Left renal cortex interstitium (tissue), 4 donors: ENCODE measurements at regions not wholly inside any gene's neighbourhood (a gene's known extent, or its start where the extent isn't known, plus 50 kb on each side); places are given as distances from the start of the nearest gene placed in this dataset.
"Not testable (repeated sequence)": the region's sequence is repeated elsewhere in the genome, so short reads cannot be mapped to it uniquely, and the experiment has no call there.

ENCODE experiments used
- DNase-seq, 4 donors: peaks; one replicate each; pipeline ENCODE4 v3.0.0-alpha.2; 2013; ENCODE audit warnings: low read depth in 4 of 4, low spot score in 2 of 4, missing footprints in 1 of 4

DNA sequence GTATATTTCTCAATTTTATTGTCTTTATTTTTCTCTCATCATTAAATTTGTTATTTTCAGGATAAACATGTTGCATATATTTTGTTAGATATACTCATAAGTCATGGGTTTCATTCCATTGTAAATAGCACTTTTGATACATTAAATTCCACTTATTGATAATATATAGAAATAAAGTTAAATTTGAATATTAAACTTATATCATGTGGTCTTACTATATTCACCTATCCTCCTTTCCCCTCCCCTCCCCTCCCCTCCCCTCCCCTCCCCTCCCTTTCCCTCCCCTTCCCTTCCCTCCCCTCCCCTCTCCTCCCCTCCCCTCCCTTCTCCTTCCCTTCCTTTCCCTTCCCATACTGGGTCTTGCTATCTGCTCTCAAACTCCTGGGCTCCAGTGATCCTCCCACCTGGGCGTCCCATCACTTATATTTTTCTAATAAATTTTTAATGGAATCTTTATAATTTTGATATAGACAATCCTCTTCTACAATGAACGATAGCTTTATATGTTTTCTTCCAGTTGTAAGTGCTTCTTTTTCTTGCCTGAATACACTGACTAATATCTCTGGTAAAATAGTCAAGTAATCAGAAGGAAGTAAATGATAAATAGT, 692.4 kb downstream of the C6orf118 start:
- DNase-seq = no peak

DNA sequence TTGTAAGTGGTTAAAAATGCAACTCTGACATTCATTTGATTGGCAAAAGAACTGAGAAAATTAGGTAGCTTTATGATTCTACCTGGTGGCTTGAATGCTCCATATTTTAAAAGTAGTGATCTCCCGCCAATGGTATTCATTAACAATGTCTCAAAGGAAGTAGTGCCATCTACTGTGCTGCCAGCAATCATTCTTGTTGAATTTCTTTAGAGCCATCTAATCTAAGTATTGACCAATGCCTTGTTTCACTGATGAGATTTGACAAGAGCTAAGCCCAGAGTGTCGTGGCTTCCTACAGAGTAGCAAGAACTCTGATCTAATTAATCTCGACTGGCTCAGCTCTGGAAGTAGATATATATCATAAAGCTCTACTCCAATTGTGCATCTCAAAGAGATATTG, 696.7 kb downstream of the C6orf118 start:
- no peak for DNase-seq

- DNase-seq = not testable (repeated sequence)
Measured at GRCh38 chr6:164610859-164611258, 698.5 kb downstream of the C6orf118 start.

DNA sequence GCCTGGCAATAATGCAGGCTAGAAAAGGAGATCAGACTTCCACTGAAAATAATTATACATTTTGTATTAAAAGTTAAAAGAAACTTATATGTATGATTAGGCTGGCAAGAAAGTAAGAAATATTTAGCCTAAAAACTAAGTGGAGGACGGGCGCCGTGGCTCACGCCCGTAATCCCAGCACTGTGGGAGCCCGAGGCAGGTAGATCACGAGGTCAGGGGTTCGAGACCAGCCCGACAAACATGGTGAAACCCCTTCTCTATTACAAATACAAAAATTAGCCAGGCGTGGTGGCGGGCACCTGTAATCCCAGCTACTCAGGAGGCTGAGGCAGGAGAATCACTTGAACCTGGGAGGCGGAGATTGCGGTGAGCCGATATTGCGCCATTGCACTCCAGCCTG, 707.0 kb downstream of the C6orf118 start:
- not testable (repeated sequence) for DNase-seq

DNA sequence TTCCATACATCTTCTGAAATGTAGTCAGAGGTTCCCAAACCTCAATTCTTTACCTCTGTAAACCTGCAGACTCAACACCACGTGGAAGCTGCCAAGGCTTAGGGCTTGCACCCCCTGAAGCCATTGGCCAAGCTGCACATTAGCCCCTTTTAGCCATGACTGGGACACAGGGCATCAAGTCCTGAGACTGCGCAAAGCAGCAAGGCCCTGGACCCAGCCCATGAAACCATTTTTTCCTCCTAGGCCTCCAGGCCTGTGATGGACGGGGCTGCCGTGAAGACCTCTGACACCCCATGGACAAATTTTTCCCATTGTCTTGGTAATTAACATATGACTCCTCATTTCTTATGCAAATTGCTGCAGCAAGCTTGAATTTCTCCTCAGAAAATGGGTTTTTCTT, 727.8 kb downstream of the C6orf118 start:
- no peak for DNase-seq

DNA sequence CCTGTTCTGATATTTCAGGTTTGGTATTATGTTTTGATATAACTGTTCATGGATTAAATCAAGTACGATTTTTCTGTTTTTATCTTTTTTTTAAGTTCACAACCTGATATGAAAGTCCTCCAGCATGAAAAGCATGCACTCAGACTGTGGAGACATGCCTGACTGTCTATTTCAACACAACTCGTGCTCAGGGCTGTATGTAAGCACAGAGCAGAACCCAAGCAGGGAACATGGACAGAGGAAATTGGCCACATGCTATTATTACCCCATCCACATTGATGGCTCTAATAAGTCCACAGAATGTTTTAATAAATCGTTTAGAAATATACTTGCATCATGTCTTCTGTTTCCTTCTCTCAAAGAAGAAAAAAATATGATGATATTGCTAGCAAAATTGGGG, 730.4 kb downstream of the C6orf118 start:
- no peak for DNase-seq

DNA sequence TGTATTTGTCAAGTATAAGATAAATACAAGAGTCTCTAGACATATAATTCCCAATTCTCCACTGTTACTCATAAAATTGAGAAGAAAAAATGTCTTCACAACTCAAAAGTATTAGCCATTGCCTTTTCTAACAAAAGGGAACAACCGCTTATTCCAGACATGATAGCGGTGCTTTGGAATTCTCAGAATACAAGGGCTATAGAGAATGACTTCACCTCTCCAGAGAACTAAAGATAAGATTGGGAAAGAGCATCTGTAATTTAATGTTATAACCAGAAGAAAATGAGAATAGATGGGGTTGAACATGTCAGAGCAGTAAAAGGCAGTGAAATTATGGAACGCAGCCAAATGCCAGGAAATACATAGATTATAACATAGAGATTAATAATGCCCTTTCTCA, 730.8 kb downstream of the C6orf118 start:
- DNase-seq = no peak

DNA sequence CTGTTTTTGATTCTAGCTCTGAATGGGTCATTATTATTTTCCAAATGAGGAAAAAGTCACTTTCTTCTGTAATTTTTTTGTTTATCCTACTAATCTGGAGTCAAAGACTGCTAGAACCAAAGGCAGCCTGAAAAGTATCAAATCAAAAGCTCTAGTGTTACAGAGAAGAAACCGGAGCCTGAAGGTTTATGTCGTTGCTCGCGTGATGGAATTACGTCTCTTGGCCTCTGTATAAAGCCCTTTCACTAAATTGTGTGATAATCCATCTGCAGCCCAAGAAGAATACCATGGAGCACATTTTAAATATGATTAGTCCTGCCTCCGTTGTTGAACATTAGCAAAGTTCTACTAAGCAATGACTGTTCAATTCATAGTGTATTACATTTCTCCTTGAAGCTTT, 738.6 kb downstream of the C6orf118 start:
- DNase-seq = no peak

DNA sequence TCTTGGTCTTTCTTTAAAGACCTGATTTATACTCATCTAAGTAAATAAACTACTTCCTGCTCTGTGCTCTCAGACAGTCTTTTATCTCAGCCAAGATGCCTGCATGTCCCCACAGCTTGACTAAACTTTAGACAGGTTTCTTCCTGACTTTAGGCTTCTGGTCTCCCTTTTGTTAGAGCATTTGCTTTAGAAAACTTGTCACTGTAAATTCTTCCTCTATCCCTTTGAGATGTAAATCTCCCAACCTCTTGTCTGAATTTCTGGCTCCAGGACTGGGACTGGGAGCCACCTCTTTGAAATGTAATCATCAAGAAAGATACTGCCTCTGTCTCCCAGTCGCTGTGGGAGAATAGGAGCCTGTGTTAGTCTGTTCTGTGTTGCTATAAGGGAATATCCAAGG, 739.9 kb downstream of the C6orf118 start:
- DNase-seq = no peak

DNA sequence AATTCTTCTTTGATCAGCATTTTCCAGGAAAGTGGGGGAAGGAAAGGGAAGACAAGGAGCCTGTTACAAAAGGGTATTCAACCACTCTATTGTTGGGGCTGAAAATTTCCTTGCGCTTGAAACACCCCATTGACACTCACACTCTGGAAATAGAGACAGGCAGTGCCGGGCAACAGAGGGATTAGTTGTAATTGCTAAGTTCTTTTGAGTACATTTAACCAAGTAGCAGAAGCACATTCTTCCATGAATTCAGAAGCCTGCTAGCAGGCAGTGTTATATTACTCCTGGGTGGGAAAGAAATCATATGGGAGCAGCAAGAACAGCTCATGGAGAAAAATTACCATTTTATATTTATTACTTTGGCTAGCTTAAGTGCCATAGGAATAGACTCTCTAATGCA, 745.5 kb downstream of the C6orf118 start:
- no peak for DNase-seq

GRCh38 chr6:164561656-164562055, 747.7 kb downstream of the C6orf118 start:
- no peak for DNase-seq

DNA sequence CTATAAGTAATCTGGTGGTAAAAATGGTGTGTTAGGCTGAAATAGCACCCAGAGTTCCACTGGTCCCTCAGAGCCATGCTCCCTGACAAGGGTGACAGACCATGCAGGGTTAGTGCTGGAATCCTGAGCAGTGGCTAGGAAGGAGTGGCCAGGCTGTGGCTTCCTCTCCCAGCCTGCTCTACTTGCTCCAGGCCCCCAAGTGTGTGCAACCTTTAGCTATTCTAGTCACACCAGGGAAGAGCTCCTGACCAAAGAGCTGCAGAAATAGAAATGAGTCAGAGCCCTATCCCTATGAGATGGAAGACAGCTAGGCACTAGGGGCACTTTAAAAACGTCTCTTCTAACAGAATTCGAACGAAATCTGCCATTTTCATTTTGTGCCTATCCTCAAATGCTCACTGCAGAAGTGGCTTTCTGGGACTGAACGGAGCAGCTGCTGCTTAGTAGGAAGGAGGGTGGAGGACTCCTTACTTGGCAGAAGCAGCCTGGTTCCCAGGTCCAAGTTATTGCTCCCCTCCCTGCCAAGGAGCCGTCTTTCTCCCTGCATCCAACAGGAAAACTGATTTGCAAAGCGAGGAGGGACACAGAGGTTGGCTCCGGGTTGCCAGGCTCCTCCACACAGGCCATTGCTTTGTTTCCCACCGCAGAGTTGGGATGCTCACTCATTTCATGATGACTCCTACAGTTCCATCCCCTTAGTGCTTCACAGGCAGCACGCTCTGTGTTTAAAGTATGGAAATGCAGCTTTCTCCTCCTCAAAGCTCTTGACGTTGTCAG, 754.5 kb downstream of the C6orf118 start:
- DNase-seq = no peak

DNA sequence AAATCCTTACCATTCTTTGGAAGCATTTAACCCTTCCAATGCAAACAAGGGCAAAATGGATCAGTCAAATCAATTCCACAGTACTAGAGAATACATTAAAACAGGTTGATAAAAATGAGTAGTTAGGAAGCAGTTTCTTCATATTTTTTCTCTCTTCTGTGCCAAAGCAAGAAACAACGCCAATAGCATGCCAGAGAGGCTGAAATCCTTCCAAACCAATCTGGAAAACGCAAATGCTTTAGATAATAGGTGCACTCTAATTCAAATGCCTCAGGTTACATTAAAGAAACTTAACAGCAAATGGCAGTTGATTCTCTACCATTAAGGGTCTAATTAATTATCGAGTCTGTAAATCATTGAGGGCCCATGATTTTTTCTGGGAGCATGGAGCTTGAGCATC, 755.2 kb downstream of the C6orf118 start:
- DNase-seq = no peak

GRCh38 chr6:164551706-164552105, 757.7 kb downstream of the C6orf118 start:
- DNase-seq = no peak

DNA sequence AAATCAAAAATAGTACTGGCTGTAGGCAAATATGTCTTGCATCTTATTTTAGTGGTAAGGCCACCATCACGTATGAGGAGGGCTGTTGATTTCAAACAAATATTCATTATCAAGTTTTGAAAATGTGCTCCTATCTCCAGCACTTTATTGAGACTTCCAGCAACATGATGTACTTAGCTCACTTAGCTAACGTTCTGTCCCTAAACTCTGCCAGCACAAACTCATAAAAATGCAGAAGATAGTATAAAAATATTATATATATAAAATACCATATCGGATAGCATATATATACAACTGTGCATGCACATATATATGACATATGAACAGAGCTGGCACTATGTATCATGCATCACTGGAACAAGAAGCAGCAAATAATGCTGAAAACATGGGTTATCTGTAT, 762.3 kb downstream of the C6orf118 start:
- DNase-seq = no peak

GRCh38 chr6:164546263-164546662, 763.1 kb downstream of the C6orf118 start:
- no peak for DNase-seq

GRCh38 chr6:164534070-164534766, 775.2 kb downstream of the C6orf118 start:
- DNase-seq = no peak

GRCh38 chr6:164533045-164533362, 776.4 kb downstream of the C6orf118 start:
- DNase-seq = no peak

GRCh38 chr6:164532198-164533044, 777.0 kb downstream of the C6orf118 start:
- peak in 1 of 4 donors; percentile 13 for DNase-seq

- no peak for DNase-seq
Measured at GRCh38 chr6:164531736-164532135, 777.7 kb downstream of the C6orf118 start.

GRCh38 chr6:164528539-164528938, 780.9 kb downstream of the C6orf118 start:
- DNase-seq = no peak
